Right kidney (tissue), 1 donor: ENCODE measurements at regions not wholly inside any gene's neighbourhood (a gene's known extent, or its start where the extent isn't known, plus 50 kb on each side); places are given as distances from the start of the nearest gene placed in this dataset.
A peak's percentile ranks its signal among the peaks of the same experiment; 100 is the strongest.

ENCODE experiments used
- DNase-seq: peaks from one replicate; pipeline ENCODE4 v3.0.0-alpha.2; 2016

GRCh38 chr11:32161293-32161692 lies 70.4 kb downstream of the RCN1 start:
- DNase-seq, result no peak

- DNase-seq, result no peak
Observed at GRCh38 chr11:32162351-32162750, 71.5 kb downstream of the RCN1 start.

GRCh38 chr11:32162906-32163305 lies 72.0 kb downstream of the RCN1 start:
- DNase-seq, result no peak

GRCh38 chr11:32163557-32163956 lies 72.7 kb downstream of the RCN1 start:
- no peak for DNase-seq

- DNase-seq, result no peak
Observed at GRCh38 chr11:32164836-32165235, 74.0 kb downstream of the RCN1 start.

GRCh38 chr11:32168924-32169323 lies 78.0 kb downstream of the RCN1 start:
- no peak for DNase-seq

GRCh38 chr11:32171445-32171844 lies 80.6 kb downstream of the RCN1 start:
- no peak for DNase-seq

- no peak for DNase-seq
Observed at GRCh38 chr11:32172041-32172847, 81.4 kb downstream of the RCN1 start.

GRCh38 chr11:32172848-32173834 lies 82.3 kb downstream of the RCN1 start:
- peak; percentile 63 for DNase-seq

GRCh38 chr11:32173977-32174376 lies 83.1 kb downstream of the RCN1 start:
- no peak for DNase-seq

- peak; percentile 59 for DNase-seq
Observed at GRCh38 chr11:32176223-32176934, 85.5 kb downstream of the RCN1 start.

- no peak for DNase-seq
Observed at GRCh38 chr11:32178692-32179091, 87.8 kb downstream of the RCN1 start.

- DNase-seq, result no peak
Observed at GRCh38 chr11:32183512-32183911, 92.6 kb downstream of the RCN1 start.

- DNase-seq, result no peak
Observed at GRCh38 chr11:32184041-32184722, 93.3 kb downstream of the RCN1 start.

GRCh38 chr11:32184723-32185376 lies 94.0 kb downstream of the RCN1 start:
- DNase-seq, result no peak

- no peak for DNase-seq
Observed at GRCh38 chr11:32186118-32186517, 95.2 kb downstream of the RCN1 start.

GRCh38 chr11:32187111-32187510 lies 96.2 kb downstream of the RCN1 start:
- no peak for DNase-seq

GRCh38 chr11:32188785-32189184 lies 97.9 kb downstream of the RCN1 start:
- no peak for DNase-seq

GRCh38 chr11:32196137-32196536 lies 105.3 kb downstream of the RCN1 start:
- no peak for DNase-seq

- DNase-seq, result no peak
Observed at GRCh38 chr11:32198053-32198452, 107.2 kb downstream of the RCN1 start.

- no peak for DNase-seq
Observed at GRCh38 chr11:32200136-32200847, 109.4 kb downstream of the RCN1 start.
